DMS53 (cell line): ENCODE measurements at regions not wholly inside any gene's neighbourhood (a gene's known extent, or its start where the extent isn't known, plus 50 kb on each side); places are given as distances from the start of the nearest gene placed in this dataset.
A peak's percentile ranks its signal among the peaks of the same experiment; 100 is the strongest.
"Not testable (repeated sequence)": the region's sequence is repeated elsewhere in the genome, so short reads cannot be mapped to it uniquely, and the experiment has no call there.

Experiments
- DNase-seq: peaks from one replicate; lab custom pipeline; 2025; lab: John Stamatoyannopoulos, UW

DNA sequence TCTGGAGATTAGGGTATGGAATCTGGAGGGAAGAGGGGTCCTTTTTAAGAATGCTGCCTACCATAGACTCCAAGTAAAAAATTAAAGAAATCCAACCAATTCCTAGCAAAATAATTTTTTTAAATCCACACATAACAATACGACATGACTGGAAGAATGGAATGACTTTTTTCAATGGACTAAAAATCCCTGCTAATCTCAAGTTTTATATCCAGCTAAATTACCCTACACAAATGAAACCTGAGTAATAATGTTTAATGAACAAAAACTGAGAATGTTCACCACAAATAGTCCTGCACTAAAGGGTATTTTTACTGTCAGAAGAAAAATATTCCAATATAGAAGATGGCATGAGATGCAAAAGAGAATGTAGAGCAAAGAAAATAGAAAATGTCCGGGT, 220.3 kb upstream of the AGTR1 start:
- DNase-seq: no peak

DNA sequence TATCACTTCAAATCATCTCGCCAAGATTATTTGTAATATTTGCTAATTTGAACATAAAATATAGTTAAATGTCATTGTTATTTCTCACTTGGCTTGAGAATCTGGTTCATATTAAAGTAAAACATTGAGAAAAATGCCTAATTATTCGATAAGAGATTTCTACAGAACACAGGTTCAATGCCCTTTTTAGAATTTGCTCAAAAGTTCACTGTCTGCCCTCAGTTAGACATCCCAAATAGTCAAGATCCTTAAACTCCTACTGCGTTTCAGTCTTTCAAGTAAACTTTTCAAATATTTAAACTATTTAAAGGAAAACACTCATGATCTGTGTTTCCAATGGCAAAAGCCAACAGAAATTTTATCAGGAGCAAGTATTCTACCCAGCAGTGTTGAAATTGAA, 204.1 kb upstream of the AGTR1 start:
- DNase-seq: no peak

DNA sequence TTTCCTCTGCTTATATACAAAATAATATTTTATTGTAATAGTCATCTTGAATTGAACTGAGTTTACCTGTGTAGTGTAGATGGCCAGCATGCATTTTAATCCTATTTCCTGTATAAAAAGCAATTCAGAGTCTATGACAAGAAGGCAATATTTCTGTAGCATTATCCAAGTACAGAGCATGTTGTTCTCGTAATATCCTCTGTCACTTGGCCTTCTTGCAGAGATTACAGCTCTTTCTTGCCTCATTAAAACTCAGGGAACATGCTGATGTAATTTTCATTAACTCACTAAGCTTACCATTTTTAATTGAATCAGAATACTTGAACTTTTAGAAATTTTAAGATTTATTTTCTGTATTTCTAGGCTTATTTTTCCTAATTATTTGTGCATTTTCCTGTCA, 203.3 kb upstream of the AGTR1 start:
- DNase-seq: no peak

DNA sequence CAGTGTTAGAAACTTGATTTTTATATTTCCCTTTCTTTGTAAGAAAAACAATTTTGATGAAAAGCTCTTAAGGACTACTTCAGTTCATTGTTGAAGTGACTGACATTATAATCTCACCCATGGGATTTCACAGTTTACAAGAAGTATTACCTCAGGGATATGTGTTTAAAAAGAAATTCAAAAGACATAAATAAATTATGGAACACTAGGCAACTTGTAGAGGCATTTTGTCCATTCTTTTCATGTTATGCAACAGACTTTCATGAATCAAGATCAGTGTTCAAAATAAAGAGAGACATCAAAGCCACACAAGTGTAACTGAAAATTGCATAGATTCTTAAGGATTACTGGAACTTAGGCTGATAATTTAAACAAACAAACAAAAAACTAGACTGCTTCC, 196.8 kb upstream of the AGTR1 start:
- no peak for DNase-seq

DNA sequence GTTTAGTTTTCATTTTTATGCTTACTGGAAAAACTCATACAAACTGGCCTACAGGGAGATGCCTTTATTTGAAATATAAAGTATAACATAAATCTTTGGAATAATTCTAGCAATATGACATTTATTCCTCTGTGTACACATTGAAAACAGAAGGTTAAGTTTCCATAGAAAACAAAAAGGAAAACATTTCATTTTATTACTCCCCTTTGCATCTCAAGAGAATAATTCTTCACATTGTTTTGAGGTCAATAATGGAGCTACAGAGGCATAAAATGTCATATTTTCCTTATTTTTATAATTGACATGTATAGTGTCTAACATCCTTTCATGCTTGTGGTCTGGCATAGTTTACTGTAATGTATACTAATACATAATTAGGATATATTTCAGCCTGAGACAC, 187.6 kb upstream of the AGTR1 start:
- DNase-seq: no peak

DNA sequence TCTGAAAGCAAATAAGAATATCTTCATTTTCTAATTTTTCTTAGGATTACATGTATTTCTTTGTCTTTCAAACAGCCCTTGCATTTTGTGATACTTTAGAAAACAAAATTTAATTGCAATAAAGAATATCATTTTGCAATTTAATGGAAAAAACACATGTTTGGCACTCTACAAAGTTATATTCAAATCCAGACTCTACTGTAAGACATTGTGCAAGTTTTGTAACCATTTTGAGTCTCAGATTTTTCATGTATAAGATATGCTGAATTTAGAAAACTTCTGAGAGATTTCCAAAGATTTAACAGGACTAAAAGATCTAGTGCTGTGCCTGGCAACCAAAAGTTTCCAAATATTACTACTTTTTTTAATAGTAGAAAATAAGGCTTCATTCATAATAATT, 187.1 kb upstream of the AGTR1 start:
- DNase-seq: no peak

DNA sequence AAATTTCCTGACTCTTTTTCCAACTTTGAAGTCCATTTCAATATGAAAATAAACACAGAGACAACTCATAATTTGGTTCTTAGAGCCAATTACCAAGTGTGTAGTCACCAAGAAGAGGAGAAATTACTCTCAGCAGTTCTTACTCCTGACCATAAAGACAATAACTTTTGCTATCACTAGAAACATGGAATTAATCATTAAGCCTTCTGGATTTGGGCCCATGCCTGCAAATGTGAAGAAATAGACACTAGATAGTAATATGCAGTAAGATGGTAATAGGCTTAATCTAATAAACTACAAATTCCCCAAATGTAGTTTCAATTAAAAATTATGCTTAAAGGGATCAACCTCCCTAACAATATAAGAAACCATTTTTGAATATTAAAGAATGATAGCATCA, 185.1 kb upstream of the AGTR1 start:
- no peak for DNase-seq

DNA sequence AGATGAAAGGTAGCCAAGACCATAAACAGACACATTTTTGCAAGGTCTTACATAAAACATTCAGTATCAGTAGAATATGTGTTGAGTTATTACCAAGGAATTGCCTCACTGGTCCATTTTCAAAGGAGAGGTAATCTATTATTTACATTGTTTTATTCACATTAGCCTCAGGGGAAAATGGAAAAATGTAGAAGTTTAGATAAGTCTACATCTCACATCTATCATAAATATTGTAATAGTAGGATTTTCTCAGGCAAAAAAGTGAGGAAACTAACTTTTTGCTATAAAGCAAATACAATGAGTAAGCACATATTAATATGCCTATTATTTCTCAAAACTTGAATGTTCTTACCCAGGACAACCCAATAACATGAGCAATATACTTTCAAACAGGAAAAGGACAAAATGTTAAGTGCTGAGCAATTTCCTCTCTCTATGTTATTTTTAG, 184.6 kb upstream of the AGTR1 start:
- DNase-seq: no peak

DNA sequence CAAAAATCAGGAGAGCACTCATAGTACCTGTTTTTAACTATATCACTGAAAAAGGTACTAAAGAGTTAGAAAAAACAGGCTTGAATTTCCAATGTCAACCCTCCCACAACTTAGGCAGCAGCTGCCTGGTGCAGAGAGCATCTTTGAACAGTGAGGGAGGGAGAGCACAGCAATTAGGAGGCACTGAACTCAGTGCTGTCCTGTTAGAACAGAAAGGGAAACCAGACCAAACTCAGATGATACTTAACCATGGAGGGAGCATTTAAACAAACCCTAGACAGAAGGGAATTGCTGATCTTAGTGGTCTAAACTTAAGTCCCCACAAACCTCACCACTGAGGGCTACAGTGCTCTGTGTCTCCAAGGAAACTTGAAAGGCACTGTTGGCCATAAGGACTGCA, 179.2 kb upstream of the AGTR1 start:
- DNase-seq: no peak

DNA sequence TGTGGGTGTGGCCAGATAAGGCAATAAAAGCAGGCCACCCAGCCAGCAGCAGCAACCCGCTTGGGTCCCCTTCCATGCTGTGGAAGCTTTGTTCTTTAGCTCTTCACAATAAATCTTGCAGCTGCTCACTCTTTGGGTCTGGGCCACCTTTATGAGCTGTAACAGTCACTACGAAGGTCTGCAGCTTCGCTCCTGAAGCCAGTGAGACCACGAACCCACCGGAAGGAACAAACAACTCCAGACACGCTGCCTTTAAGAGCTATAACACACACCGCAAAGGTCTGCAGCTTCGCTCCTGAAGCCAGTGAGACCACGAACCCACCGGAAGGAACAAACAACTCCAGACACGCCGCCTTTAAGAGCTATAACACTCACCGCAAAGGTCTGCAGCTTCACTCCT, 172.1 kb upstream of the AGTR1 start:
- not testable (repeated sequence) for DNase-seq

DNA sequence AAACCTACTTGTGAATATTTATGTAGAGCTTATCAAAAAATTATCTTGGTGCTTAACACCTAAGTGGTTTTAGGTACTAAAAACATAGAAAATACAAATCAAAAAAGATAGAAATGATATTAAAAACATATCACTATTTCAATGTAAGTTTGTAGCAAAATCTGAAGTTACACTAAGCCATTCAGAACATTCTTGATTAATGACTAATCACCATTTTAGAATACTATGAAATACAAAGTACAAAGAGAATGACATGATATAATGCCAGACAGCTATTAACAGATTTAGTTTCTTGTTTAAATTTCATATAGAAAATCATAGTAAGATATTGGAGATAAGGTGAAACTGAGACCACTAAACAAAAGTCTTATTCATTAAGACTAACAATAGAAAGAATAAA, 169.7 kb upstream of the AGTR1 start:
- DNase-seq: no peak

DNA sequence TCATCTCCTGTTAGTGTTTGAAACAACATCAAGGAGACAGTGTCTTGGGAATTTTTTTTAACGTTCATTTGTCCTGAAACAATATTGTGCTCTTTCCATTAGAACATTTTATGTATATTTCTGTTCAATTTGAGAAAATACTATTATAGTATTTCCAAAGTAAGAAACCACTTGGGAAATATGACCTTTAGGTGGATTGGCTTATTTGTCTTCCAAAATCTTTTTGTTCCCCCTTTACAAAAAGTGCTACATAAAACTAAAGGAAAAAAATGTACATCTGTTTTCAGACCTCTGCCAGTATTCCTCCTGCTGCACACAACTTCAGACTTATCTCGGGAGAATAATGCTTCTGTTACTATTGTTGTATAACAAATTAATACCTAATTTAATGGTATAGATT, 165.9 kb upstream of the AGTR1 start:
- no peak for DNase-seq

DNA sequence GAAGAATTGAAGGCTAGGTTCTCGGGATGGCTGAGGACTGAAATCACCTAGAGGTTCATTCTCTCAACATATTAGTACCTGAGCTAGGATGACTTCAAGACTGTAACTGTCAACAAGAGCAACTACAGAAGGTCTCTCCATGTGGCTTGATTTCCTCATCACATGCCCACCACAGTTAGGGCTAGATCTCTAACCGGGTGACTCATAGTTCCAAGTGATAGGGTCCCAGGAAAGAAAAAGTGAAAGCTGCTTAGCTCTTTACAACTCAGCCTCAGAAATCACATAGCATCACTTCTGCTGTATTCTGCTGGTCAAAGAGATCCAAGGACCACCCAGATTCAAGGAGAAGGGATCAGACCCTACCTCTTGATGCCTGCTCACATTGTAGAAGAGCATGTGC, 165.4 kb upstream of the AGTR1 start:
- no peak for DNase-seq

DNA sequence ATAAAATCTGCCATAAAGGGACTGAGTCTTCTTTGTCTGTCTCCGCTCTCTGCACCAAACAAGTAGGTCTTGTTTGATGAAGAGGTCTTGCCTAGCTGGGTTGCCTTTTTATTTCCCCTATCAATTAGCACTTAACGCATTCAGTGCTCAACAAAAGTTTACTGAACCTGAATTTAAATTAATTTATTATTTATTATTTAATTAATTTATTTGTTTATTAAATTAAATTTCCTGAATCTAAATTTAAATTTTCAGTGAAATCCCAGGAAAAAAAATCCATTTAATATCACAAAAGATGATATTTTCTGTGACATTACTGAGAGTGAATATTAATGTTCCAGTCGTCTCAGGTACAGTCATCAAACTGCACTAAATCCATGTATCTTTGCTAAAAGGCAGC, 164.9 kb upstream of the AGTR1 start:
- no peak for DNase-seq

DNA sequence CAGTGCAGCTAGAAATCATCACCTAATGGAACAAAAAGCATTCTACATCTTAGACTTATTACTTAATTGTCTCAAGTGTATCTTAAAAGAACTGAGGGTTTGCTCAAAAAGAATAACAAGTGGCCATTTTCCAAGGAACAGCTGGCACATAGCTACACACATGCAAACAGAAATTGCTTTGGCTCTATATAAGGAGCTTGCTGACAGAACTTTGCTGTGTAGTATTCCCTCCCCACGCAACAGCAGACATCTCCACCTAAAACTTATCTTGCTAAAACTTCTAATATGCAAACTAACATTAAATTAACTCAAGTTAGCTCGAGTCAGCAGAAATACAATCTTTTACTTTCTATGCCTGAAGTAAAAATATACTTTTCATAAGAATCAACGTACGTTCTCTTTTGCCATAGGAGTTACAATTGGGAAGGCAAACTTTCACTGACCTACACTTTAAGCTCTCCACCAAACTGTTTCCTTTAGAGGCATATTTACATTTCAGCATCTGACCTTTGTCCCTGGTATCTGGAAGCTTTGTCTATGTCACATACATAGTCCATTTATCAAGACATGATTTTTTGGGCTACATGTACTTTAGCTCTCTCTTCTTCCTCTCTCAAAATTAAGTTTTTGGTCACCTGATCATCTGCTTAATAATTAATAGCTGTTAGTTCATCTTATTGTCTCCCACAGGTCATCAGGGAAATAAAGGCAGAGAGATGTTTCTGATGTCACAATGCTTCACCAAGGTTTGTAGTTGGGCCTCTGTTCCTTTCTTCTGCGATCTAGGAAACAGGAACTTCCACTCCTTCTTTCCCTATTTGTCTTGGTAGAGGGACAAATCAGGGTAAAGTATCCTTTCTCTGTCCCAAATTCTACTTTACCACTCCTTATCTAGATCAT, 163.4 kb upstream of the AGTR1 start:
- no peak for DNase-seq

DNA sequence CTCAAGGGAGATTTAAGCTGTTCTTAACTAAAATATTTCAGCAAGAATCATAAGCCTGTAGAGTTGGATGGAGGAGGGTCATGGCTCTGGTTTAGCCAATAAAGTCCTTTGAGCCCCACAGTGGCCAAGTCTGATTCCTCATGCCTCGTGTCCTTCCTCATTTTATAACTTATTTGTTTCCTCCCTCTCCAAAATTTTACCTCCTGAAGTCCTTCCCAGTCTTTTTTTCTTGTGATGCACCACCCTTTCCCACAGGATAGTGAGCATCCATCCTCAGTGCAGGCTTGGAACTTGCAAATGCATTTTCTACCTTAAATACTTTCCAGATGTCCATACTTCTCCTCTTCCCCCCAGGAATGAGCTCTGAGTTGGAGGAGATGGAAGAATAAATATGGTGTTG, 162.7 kb upstream of the AGTR1 start:
- DNase-seq: no peak

DNA sequence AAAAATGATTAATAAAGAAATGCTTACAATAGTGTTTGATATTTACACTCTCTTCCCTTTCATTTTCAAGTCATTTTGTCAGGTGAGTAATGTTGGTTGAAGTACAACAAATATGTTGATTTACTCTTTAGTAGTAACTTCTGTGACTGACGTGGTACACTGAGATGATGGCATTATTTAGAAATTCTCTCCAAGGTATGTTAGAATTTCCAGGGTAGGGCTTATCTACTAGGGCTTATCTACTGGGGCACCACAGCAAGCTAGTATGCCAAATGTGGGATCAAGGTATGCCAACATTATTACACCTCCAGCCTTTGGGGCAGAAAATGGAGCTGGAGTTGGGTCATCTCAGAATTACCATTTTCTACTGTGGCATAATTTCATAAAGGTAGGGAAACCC, 157.4 kb upstream of the AGTR1 start:
- peak; percentile 22 for DNase-seq

DNA sequence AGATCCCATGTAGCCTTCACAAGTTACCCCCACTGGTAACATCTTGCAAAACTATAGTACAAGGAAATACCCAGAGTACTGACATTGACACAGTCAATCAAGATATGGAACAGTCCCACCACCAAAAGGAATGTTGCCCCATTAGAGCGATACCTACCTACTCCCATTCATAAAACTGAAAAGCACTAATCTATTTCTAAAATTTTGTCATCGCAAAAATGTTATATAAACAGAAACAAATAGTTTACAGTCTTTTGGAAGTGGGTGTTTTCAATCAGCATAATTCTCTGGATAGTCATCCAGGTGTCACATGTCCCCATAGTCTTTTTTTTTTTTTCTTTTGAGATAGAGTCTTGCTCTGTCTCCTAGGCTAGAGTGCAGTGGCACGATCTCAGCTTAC, 156.9 kb upstream of the AGTR1 start:
- DNase-seq: no peak

DNA sequence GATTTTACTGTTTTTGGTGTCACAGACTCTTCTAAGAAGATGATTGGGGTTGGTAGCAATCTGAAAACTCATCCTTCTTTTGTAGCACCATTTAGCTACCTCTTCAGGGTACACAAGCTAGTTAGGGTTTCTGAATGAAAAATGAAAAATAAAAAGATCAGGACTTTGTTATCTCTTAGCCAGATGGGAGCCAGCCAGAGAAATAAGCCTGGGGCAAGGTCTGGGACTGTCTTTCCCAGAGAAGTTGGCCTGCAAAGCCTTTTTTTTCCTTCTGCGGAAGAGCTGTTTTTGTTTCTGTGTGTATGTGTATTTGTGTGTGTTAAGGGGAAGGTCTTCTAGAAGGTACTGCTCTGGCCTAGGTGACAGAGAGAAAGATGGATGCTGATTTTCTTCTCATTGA, 150.7 kb upstream of the AGTR1 start:
- no peak for DNase-seq

DNA sequence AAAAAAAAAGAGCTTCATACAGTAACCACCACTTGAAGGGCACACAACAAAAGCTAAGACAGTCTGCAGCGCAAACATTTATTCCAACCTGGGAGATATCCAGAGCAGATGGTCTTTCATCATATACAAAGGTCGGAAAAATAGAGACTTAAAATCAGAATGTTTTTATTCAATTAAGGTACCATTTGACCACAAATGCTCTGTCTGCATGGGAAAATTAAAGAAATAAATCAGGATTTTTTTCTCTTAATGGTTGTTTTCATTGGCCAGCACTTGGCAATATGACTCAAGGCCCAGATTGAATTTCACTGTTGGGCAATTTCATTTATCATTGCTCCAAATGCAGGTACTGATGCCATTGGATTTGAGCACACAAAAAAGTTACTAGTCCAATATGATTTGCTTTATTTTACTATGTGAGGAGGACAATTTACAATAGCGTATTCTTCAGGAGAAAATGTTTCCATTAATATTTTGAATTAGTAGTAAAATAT, 145.9 kb upstream of the AGTR1 start:
- no peak for DNase-seq

DNA sequence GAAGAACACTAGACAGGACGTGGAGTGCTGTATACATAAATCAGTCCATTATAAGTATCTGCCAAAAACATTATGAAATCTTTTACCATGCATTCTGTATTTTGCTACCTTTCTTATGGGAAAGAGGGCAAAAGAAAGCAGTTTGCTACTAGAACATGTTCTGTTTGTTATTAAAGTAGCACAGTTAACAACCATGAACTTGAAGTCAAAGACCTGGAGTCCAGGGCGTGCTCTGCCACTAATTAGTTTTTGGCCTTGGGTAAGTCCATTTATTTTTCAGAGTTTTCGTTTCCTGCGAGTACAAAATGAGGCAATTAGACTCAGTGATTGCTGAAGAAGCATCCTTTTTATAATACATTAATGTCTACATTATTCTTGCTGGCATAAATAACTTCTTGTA, 143.3 kb upstream of the AGTR1 start:
- DNase-seq: no peak

DNA sequence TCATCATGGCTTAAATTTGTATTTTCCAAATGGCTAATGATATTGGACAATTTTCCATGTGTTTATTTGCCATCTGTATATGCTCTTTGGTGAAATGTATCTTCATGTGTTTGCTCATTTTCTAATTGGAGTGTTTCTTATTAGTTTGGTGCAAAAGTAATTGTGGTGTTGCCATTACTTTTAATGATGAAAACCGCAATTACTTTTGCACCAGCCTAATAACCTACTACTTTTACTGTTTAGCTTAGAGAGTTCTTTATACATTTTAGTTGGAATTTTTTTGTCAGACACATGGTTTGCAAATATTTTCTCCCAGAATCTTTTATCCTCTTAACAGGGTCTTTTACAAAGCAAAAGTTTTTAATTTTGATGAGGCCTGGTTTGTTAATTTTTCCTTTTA, 141.0 kb upstream of the AGTR1 start:
- no peak for DNase-seq

DNA sequence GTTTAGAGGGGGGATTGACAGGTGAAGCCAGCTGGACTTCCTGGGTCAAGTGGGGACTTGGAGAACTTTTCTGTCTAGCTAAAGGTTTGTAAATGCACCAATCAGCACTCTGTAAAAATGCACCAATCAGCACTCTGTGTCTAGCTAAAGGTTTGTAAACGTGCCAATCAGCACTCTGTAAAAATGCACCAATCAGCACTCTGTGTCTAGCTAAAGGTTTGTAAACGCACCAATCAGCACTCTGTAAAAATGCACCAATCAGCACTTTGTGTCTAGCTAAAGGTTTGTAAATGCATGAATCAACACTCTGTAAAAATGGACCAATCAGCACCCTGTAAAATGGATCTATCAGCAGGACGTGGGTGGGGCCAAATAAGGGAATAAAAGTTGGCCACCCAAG, 120.1 kb upstream of the AGTR1 start:
- DNase-seq: not testable (repeated sequence)

DNA sequence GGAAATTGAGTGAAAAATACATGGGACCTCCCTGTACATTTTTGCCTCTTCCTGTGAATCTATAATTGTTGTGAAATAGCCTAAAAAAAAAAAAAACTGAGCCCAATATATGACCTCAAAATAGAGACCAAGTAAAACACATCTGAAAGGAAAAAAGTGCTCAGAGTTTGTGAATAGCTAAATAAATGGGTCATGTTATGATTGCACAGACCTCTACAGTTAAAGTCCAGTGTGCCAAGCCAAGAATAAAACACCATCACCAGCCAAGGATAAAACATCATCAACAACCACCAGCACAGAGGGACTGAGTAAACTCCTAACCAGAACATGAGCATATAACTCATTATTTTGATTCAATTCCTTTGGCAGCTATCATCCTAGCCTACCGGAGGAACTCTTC, 115.6 kb upstream of the AGTR1 start:
- no peak for DNase-seq
